MM.1S (cell line): ENCODE measurements at regions not wholly inside any gene's neighbourhood (a gene's known extent, or its start where the extent isn't known, plus 50 kb on each side); places are given as distances from the start of the nearest gene placed in this dataset.

Source experiments
- DNase-seq: peaks from one replicate; pipeline ENCODE4 v3.0.0-alpha.2; 2015
- H2AFZ ChIP-seq: fragments of 300-600 bp; sonication (generic); 2 replicates; pipeline ENCODE4 v1.6.0; 2016; ENCODE audit warnings: antibody characterized with exemption, low read length
- H3F3A ChIP-seq: fragments of 300-600 bp; sonication (generic); 2 replicates; pipeline ENCODE4 v1.6.1; 2016; ENCODE audit warnings: mild to moderate bottlenecking, antibody characterized with exemption, low read length, moderate library complexity, mixed read lengths; ENCODE audit not compliant: insufficient read depth
- H3K27ac ChIP-seq: fragments of 300-600 bp; sonication (generic); 2 replicates; pipeline ENCODE4 v1.5.1; 2016; ENCODE audit warnings: mild to moderate bottlenecking, low read length
- H3K27me3 ChIP-seq: fragments of 300-600 bp; sonication (generic); replicated peaks from 2 replicates; pipeline ENCODE4 v1.6.0; 2016; ENCODE audit warnings: low read length; ENCODE audit not compliant: insufficient read depth
- H3K36me3 ChIP-seq: fragments of 300-600 bp; sonication (generic); replicated peaks from 2 replicates; pipeline ENCODE4 v1.6.1; 2016; ENCODE audit warnings: mild to moderate bottlenecking, low read length, mixed read lengths; ENCODE audit not compliant: insufficient read depth
- H3K4me1 ChIP-seq: fragments of 300-600 bp; sonication (generic); 2 replicates; pipeline ENCODE4 v1.6.1; 2016; ENCODE audit warnings: low read length, mixed read lengths
- H3K4me2 ChIP-seq: fragments of 300-600 bp; sonication (generic); 2 replicates; pipeline ENCODE4 v1.6.0; 2016; ENCODE audit warnings: low read depth, low read length
- H3K4me3 ChIP-seq: fragments of 300-600 bp; sonication (generic); 2 replicates; pipeline ENCODE4 v1.5.1; 2016; ENCODE audit warnings: low read length, mixed read lengths
- H3K79me2 ChIP-seq: fragments of 300-600 bp; sonication (generic); 2 replicates; pipeline ENCODE4 v1.6.1; 2016; ENCODE audit warnings: mixed run types, low read length, mixed read lengths
- H3K9ac ChIP-seq: fragments of 300-600 bp; sonication (generic); 2 replicates; pipeline ENCODE4 v1.6.1; 2016; ENCODE audit warnings: low read length, mixed read lengths
- H3K9me2 ChIP-seq: fragments of 300-600 bp; sonication (generic); replicated peaks from 2 replicates; pipeline ENCODE4 v1.6.1; 2016; ENCODE audit warnings: mild to moderate bottlenecking, low read length, mixed read lengths; ENCODE audit not compliant: insufficient read depth
- H3K9me3 ChIP-seq: fragments of 300-600 bp; sonication (generic); replicated peaks from 2 replicates; pipeline ENCODE4 v1.6.1; 2016; ENCODE audit warnings: mild to moderate bottlenecking, low read length, mixed read lengths; ENCODE audit not compliant: insufficient read depth
- H4K20me1 ChIP-seq: fragments of 300-600 bp; sonication (generic); 2 replicates; pipeline ENCODE4 v1.6.1; 2016; ENCODE audit warnings: mild to moderate bottlenecking, low read length, moderate library complexity, mixed read lengths; ENCODE audit not compliant: insufficient read depth
- EZH2 ChIP-seq: fragments of 300-600 bp; sonication (generic); optimal IDR thresholded peaks from 2 replicates; pipeline ENCODE3; 2017; ENCODE audit warnings: low read depth, mild to moderate bottlenecking, antibody characterized with exemption, low read length, mixed read lengths
- EZH2phosphoT487 ChIP-seq: fragments of 300-600 bp; sonication (generic); IDR thresholded peaks from 2 replicates; pipeline ENCODE4 v1.6.1; 2018; ENCODE audit warnings: antibody characterized with exemption, low read length
- TF ChIP-seq, protein P1 (sequence below): fragments of 300-600 bp; sonication (generic); IDR thresholded peaks from 2 replicates; pipeline ENCODE4 v1.5.1; 2016; ENCODE audit warnings: antibody characterized with exemption, low read length, mixed read lengths

- H3K9me3 ChIP-seq, result no peaks in the 10 kb centered on the region
- no peak overlapping the region for H3K27ac ChIP-seq
- no peaks in the 10 kb centered on the region for H3F3A ChIP-seq
- DNase-seq, result no peak
- H3K9ac ChIP-seq, result no peak overlapping the region
- H3K4me2 ChIP-seq, result no peak overlapping the region
- no peaks in the 10 kb centered on the region for H4K20me1 ChIP-seq
- no peaks in the 10 kb centered on the region for H3K4me1 ChIP-seq
- no peak overlapping the region for H2AFZ ChIP-seq
- H3K27me3 ChIP-seq, result no peaks in the 10 kb centered on the region
- no peaks in the 10 kb centered on the region for H3K79me2 ChIP-seq
- no peak overlapping the region for H3K4me3 ChIP-seq
- no peaks in the 10 kb centered on the region for H3K9me2 ChIP-seq
- H3K36me3 ChIP-seq, result no peaks in the 10 kb centered on the region
- TF ChIP-seq EZH2phosphoT487, result no peak
- TF ChIP-seq EZH2, result no peak
- TF ChIP-seq, protein P1, sequence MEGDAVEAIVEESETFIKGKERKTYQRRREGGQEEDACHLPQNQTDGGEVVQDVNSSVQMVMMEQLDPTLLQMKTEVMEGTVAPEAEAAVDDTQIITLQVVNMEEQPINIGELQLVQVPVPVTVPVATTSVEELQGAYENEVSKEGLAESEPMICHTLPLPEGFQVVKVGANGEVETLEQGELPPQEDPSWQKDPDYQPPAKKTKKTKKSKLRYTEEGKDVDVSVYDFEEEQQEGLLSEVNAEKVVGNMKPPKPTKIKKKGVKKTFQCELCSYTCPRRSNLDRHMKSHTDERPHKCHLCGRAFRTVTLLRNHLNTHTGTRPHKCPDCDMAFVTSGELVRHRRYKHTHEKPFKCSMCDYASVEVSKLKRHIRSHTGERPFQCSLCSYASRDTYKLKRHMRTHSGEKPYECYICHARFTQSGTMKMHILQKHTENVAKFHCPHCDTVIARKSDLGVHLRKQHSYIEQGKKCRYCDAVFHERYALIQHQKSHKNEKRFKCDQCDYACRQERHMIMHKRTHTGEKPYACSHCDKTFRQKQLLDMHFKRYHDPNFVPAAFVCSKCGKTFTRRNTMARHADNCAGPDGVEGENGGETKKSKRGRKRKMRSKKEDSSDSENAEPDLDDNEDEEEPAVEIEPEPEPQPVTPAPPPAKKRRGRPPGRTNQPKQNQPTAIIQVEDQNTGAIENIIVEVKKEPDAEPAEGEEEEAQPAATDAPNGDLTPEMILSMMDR, result no peak
Observed at GRCh38 chr4:114282937-114283336, 303.5 kb upstream of the ARSJ start.

GRCh38 chr4:114284629-114285028, 305.2 kb upstream of the ARSJ start:
- no peak overlapping the region for H3K9ac ChIP-seq
- no peak overlapping the region for H3K27ac ChIP-seq
- H3F3A ChIP-seq, result no peaks in the 10 kb centered on the region
- no peaks in the 10 kb centered on the region for H3K4me1 ChIP-seq
- no peak for TF ChIP-seq EZH2phosphoT487
- no peaks in the 10 kb centered on the region for H3K79me2 ChIP-seq
- H3K9me2 ChIP-seq, result no peaks in the 10 kb centered on the region
- no peak overlapping the region for H3K4me3 ChIP-seq
- H3K36me3 ChIP-seq, result no peaks in the 10 kb centered on the region
- H3K9me3 ChIP-seq, result no peaks in the 10 kb centered on the region
- no peak for DNase-seq
- no peaks in the 10 kb centered on the region for H4K20me1 ChIP-seq
- no peak overlapping the region for H2AFZ ChIP-seq
- H3K27me3 ChIP-seq, result no peaks in the 10 kb centered on the region
- H3K4me2 ChIP-seq, result no peak overlapping the region

DNA sequence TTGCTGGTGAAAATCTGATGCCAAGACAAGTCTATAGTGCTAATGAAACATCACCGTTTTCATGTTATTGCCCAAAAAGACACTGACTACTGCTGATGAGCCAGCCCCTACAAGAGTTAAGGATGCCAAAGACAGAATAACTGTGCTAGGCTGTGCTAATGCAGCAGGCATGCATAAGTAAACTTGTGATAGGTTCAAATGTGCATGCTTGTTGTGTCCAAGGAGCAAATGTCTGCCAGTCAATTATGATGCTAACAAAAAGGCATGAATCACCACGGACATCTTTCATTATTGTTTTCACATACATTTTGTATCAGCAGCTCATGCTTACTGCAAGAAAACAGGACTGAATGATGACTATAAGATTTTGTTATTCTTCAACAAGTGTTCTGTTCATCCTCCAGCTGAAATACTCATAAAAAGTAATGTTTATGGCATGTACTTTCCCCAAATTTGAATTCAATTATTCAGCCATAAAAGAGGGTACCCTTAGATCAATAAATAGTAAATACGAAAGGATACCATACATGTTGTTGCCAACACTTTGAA, 306.9 kb upstream of the ARSJ start:
- H3K4me2 ChIP-seq, result no peak overlapping the region
- H3K9me3 ChIP-seq, result no peaks in the 10 kb centered on the region
- H3K9ac ChIP-seq, result no peak overlapping the region
- H3K4me1 ChIP-seq, result no peaks in the 10 kb centered on the region
- no peaks in the 10 kb centered on the region for H3K9me2 ChIP-seq
- no peak overlapping the region for H3K27ac ChIP-seq
- no peaks in the 10 kb centered on the region for H3K36me3 ChIP-seq
- no peaks in the 10 kb centered on the region for H4K20me1 ChIP-seq
- no peaks in the 10 kb centered on the region for H3F3A ChIP-seq
- no peaks in the 10 kb centered on the region for H3K79me2 ChIP-seq
- no peak overlapping the region for H2AFZ ChIP-seq
- no peak for TF ChIP-seq EZH2
- no peak for TF ChIP-seq EZH2phosphoT487
- TF ChIP-seq, protein P1, result no peak
- no peak for DNase-seq
- H3K27me3 ChIP-seq, result no peaks in the 10 kb centered on the region
- no peak overlapping the region for H3K4me3 ChIP-seq

- H2AFZ ChIP-seq, result no peak overlapping the region
Observed at GRCh38 chr4:114287079-114287696, 307.7 kb upstream of the ARSJ start.

More at GRCh38 chr4:114287079-114287696, 307.7 kb upstream of the ARSJ start:
- no peak overlapping the region for H3K4me3 ChIP-seq
- TF ChIP-seq EZH2phosphoT487 (no peak), EZH2 (no peak)
- TF ChIP-seq, protein P1, result no peak
- no peak overlapping the region for H3K4me2 ChIP-seq
- no peak overlapping the region for H3K27ac ChIP-seq
- H3K36me3 ChIP-seq, result no peaks in the 10 kb centered on the region
- H3K79me2 ChIP-seq, result no peaks in the 10 kb centered on the region
- no peaks in the 10 kb centered on the region for H3K9me3 ChIP-seq
- H3K27me3 ChIP-seq, result no peaks in the 10 kb centered on the region
- H3F3A ChIP-seq, result no peaks in the 10 kb centered on the region
- no peaks in the 10 kb centered on the region for H3K4me1 ChIP-seq
- no peaks in the 10 kb centered on the region for H3K9me2 ChIP-seq
- no peaks in the 10 kb centered on the region for H4K20me1 ChIP-seq
- H3K9ac ChIP-seq, result no peak overlapping the region
- DNase-seq, result no peak
